SK-N-MC (cell line): ENCODE measurements at regions not wholly inside any gene's neighbourhood (a gene's known extent, or its start where the extent isn't known, plus 50 kb on each side); places are given as distances from the start of the nearest gene placed in this dataset.

Experiments used
- EZH2 ChIP-seq: fragments of 200-600 bp; sonication (generic); IDR thresholded peaks from one replicate; pipeline ENCODE4 v1.6.1; 2017; ENCODE audit warnings: antibody characterized with exemption
- POLR2AphosphoS5 ChIP-seq: IDR thresholded peaks from 2 replicates; pipeline ENCODE4 v1.6.1; 2012; ENCODE audit warnings: mild to moderate bottlenecking, low read depth, low read length, borderline replicate concordance

- TF ChIP-seq POLR2AphosphoS5: no peak
- TF ChIP-seq EZH2: no peak
Observed at GRCh38 chr3:124057420-124057819, 65.5 kb upstream of the ROPN1 start.
